OCI-LY7 (cell line): ENCODE measurements at regions not wholly inside any gene's neighbourhood (a gene's known extent, or its start where the extent isn't known, plus 50 kb on each side); places are given as distances from the start of the nearest gene placed in this dataset.

Experiments used
- CTCF ChIP-seq: fragments of 200-600 bp; sonication (generic); conservative IDR thresholded peaks from 2 replicates; pipeline ENCODE4 v1.5.1; 2014; ENCODE audit warnings: mild to moderate bottlenecking, antibody characterized with exemption, low read length, moderate library complexity, mixed read lengths
- EZH2phosphoT487 ChIP-seq: fragments of 200-600 bp; sonication (generic); IDR thresholded peaks from 2 replicates; pipeline ENCODE4 v1.6.1; 2018; ENCODE audit warnings: low read depth, borderline replicate concordance, mild to moderate bottlenecking, mixed run types, antibody characterized with exemption, low read length, moderate library complexity, mixed read lengths

DNA sequence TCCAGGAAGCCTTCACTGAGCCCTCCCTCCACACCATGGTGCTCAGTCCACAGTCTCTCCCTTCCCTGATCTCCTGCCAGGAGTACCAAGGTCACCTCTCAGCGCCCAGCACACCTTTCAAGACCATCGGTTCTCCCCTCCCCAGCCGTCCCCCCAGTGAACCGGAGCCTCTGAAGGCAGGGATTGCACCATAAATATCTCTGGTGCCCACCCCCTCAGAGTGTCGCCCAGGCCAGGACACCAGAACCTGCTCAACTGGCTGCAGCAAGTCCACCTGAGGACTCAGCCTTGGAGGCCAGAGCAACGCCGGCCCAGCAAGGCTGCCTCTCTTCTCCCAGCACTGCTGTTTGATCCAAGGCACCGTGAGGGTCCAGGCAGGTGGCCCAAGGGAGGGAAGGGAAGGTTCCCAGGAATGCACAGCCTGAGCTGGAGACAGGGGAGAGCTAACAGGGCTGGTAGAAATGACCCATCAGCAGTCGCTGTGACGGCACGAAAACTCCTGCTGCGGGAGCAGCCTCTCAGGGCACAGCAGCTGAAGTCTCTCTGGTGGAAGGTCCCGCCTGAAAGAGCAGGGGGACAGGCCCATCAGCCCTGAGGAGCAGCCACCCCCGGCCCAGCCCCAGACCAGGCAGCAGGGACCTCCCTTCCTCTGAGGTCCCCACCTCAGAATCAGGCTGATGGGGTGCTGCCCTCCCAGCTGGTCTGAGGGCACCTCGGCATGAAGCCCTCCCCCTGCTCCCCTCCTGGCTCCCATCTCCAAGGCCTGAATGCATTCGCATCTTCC is 80.3 kb downstream of the BUD13 start:
- TF ChIP-seq CTCF (no peak), EZH2phosphoT487 (no peak)
